ENCODE measurements at regions not wholly inside any gene's neighbourhood (a gene's known extent, or its start where the extent isn't known, plus 50 kb on each side); places are given as distances from the start of the nearest gene placed in this dataset.

DNA sequence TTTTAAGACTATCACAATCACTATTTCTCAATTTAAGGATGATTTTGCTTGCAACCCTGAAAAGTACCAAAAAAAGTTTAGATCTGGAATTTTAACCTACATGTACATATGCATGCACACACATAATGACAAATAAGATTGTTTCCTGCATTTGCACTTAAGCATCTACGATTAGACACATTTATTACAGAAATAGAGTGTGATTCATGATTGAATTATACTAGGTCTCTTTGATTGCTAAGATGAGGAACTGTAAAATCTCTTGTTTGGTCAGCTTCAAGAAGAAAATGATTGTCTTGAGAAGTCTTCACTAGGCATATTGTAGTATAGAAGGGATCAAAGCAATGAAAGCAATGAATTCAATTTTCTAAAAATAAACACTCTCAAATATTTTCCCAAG lies 185.9 kb upstream of the AGR3 start:
- ATAC-seq = no peak
- TF ChIP-seq SNAI2 (CRISPR knock-in tag; IDR thresholded peaks at IDR 0.05) (no peak), TCF4 (CRISPR knock-in tag; IDR thresholded peaks at IDR 0.05; ENCODE audit: borderline replicate concordance) (no peak), PATZ1 (CRISPR knock-in tag; IDR thresholded peaks at IDR 0.05; ENCODE audit: borderline replicate concordance) (no peak), GLIS3 (CRISPR knock-in tag; IDR thresholded peaks at IDR 0.05) (no peak)

- TF ChIP-seq SNAI2 (CRISPR knock-in tag; IDR thresholded peaks at IDR 0.05) (no peak), BACH2 (CRISPR knock-in tag; IDR thresholded peaks at IDR 0.05; ENCODE audit: borderline replicate concordance) (no peak), ZNF565 (CRISPR knock-in tag; conservative IDR thresholded peaks at IDR 0.05; ENCODE audit: low read depth) (no peak)
- ATAC-seq = no peak
These were observed 187.4 kb upstream of the AGR3 start for GRCh38 chr7:17069146-17069545.

DNA sequence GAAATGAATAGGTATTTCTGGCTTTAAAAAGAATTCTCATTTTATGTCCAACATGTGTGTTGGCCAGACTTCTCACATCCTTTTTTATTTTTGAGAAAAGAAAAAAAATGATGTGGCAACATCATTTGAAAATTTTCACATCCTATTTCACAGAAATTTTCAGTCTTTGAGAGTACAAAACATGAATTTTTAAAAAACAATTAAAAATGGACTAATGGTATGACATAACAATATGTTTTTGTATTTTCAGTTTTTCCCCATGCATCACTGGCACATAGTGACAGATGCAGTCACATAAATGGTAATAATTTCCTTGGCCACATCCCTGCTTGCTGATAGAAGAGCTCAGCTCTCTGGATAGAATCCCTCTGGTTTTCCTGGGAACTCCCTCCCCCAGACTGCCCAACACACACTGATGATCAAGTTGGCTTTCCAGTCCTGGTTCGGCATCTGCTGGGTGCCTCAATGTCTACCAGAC lies 188.5 kb upstream of the AGR3 start:
- TF ChIP-seq OSR1 (CRISPR knock-in tag; IDR thresholded peaks at IDR 0.05) (no peak), ZC3H10 (CRISPR knock-in tag; IDR thresholded peaks at IDR 0.05) (no peak), SNAI2 (CRISPR knock-in tag; IDR thresholded peaks at IDR 0.05) (no peak), TSHZ2 (CRISPR knock-in tag; IDR thresholded peaks at IDR 0.05) (no peak), CSDC2 (CRISPR knock-in tag; IDR thresholded peaks at IDR 0.05) (no peak), POU6F1 (CRISPR knock-in tag; IDR thresholded peaks at IDR 0.05; ENCODE audit: borderline replicate concordance, low read depth) (no peak), ZNF70 (CRISPR knock-in tag; IDR thresholded peaks at IDR 0.05) (no peak), TOX (CRISPR knock-in tag; IDR thresholded peaks at IDR 0.05; ENCODE audit: borderline replicate concordance) (no peak), ZNF8 (CRISPR knock-in tag; IDR thresholded peaks at IDR 0.05) (no peak)
- TF ChIP-seq, protein P1, sequence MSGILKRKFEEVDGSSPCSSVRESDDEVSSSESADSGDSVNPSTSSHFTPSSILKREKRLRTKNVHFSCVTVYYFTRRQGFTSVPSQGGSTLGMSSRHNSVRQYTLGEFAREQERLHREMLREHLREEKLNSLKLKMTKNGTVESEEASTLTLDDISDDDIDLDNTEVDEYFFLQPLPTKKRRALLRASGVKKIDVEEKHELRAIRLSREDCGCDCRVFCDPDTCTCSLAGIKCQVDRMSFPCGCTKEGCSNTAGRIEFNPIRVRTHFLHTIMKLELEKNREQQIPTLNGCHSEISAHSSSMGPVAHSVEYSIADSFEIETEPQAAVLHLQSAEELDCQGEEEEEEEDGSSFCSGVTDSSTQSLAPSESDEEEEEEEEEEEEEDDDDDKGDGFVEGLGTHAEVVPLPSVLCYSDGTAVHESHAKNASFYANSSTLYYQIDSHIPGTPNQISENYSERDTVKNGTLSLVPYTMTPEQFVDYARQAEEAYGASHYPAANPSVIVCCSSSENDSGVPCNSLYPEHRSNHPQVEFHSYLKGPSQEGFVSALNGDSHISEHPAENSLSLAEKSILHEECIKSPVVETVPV (CRISPR knock-in tag; IDR thresholded peaks at IDR 0.05) = no peak

DNA sequence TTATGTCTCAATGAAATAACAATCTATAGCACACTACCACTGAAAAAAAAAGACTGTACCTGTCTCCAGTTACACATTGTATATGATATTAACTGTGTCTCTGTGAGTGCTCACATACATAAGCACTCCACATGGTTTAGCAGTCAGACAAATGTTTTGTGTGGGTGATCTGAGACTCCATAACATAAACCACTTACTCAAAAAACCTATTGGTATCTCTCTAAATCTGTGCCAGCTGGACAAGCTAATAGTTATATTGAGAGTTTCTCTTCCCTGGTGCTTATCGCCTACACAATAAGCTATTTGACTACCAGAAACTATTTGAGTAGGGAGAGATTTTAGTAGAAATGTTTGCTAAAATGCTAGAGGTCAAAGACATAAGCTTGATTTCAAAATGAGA lies 190.1 kb upstream of the AGR3 start:
- no peak for ATAC-seq
- no peak for TF ChIP-seq ZFP3 (CRISPR knock-in tag; IDR thresholded peaks at IDR 0.05)
- no peak for TF ChIP-seq ZNF565 (CRISPR knock-in tag; conservative IDR thresholded peaks at IDR 0.05; ENCODE audit: low read depth)
- TF ChIP-seq ZNF8 (CRISPR knock-in tag; IDR thresholded peaks at IDR 0.05) = no peak
- TF ChIP-seq ESRRG (CRISPR knock-in tag; IDR thresholded peaks at IDR 0.05) = no peak
- TF ChIP-seq TSHZ2 (CRISPR knock-in tag; IDR thresholded peaks at IDR 0.05) = no peak
- no peak for TF ChIP-seq RARB (CRISPR knock-in tag; IDR thresholded peaks at IDR 0.05)

More for the DNA sequence above, 188.5 kb upstream of the AGR3 start:
- no peak for ATAC-seq

Measured in SK-N-SH treated with all-trans-retinoic acid at 6 μM for 48 hours (cell line).